Large intestine (tissue), 3 donors: ENCODE measurements at regions not wholly inside any gene's neighbourhood (a gene's known extent, or its start where the extent isn't known, plus 50 kb on each side); places are given as distances from the start of the nearest gene placed in this dataset.

Source experiments
- DNase-seq, 2 donors: peaks; one replicate each; pipeline versions ENCODE4 v3.0.0 to v3.0.0-alpha.2; 2013
- H3K27ac ChIP-seq: one replicate; pipeline ENCODE4 v1.5.1; 2013; ENCODE audit warnings: low read length
- H3K27me3 ChIP-seq: 2 replicates; pipeline ENCODE4 v1.6.1; 2013; ENCODE audit warnings: low read length; ENCODE audit not compliant: control insufficient read depth, insufficient read depth
- H3K36me3 ChIP-seq: 2 replicates; pipeline ENCODE4 v1.6.1; 2013; ENCODE audit warnings: low read length; ENCODE audit not compliant: control insufficient read depth, insufficient read depth
- H3K4me1 ChIP-seq: one replicate; pipeline ENCODE4 v1.6.1; 2013; ENCODE audit warnings: low read length; ENCODE audit not compliant: control insufficient read depth, insufficient read depth
- H3K4me3 ChIP-seq: one replicate; pipeline ENCODE4 v1.5.1; 2013; ENCODE audit warnings: low read length
- H3K9me3 ChIP-seq: one replicate; pipeline ENCODE4 v1.6.1; 2013; ENCODE audit warnings: mild to moderate bottlenecking, low read depth, low read length, moderate library complexity; ENCODE audit not compliant: control insufficient read depth
- WGBS: methylation state at CpG from one replicate; pipeline ENCODE4 v1.1.5; 2013; ENCODE audit warnings: low lambda C conversion rate; ENCODE audit not compliant: insufficient coverage; 5-methylcytosine and 5-hydroxymethylcytosine counted together

- no CpG with 5 or more reads among the region's 20 CpGs for WGBS
- H3K9me3 ChIP-seq: no peaks in the 10 kb centered on the region
- H3K36me3 ChIP-seq: no peaks in the 10 kb centered on the region
- H3K27ac ChIP-seq: no peak overlapping the region
- peaks cover 16% of the 10 kb centered on the region for H3K27me3 ChIP-seq
- H3K4me1 ChIP-seq: no peaks in the 10 kb centered on the region
- H3K4me3 ChIP-seq: no peak overlapping the region
- no peak for DNase-seq
These were observed 184.4 kb downstream of the TSHZ3 start for GRCh38 chr19:31164791-31165251.

GRCh38 chr19:31160336-31160926, 188.8 kb downstream of the TSHZ3 start:
- H3K27ac ChIP-seq: no peak overlapping the region
- H3K4me3 ChIP-seq: no peak overlapping the region
- no peaks in the 10 kb centered on the region for H3K9me3 ChIP-seq
- DNase-seq: no peak
- WGBS: 83% methylated on average over 1 of the region's 7 CpGs
- peaks cover 11% of the 10 kb centered on the region for H3K27me3 ChIP-seq
- no peaks in the 10 kb centered on the region for H3K4me1 ChIP-seq
- no peaks in the 10 kb centered on the region for H3K36me3 ChIP-seq

GRCh38 chr19:31154021-31154420, 195.2 kb downstream of the TSHZ3 start:
- no peak overlapping the region for H3K27ac ChIP-seq
- H3K4me3 ChIP-seq: no peak overlapping the region
- H3K27me3 ChIP-seq: no peaks in the 10 kb centered on the region
- H3K36me3 ChIP-seq: no peaks in the 10 kb centered on the region
- no peak for DNase-seq
- no peaks in the 10 kb centered on the region for H3K4me1 ChIP-seq
- WGBS: no CpG with 5 or more reads among the region's 1 CpG
- H3K9me3 ChIP-seq: no peaks in the 10 kb centered on the region

GRCh38 chr19:31152906-31153305, 196.3 kb downstream of the TSHZ3 start:
- Histone ChIP-seq H3K9me3 (no peaks in the 10 kb centered on the region), H3K27ac (no peak overlapping the region), H3K4me1 (no peaks in the 10 kb centered on the region), H3K27me3 (no peaks in the 10 kb centered on the region), H3K4me3 (no peak overlapping the region), H3K36me3 (no peaks in the 10 kb centered on the region)
- no peak for DNase-seq
- whole genome bisulfite sequencing: 100% methylated on average over 1 of the region's 3 CpGs

GRCh38 chr19:31149441-31149941, 199.7 kb downstream of the TSHZ3 start:
- Histone ChIP-seq H3K9me3 (no peaks in the 10 kb centered on the region), H3K27me3 (no peaks in the 10 kb centered on the region), H3K36me3 (no peaks in the 10 kb centered on the region), H3K4me1 (no peaks in the 10 kb centered on the region), H3K27ac (no peak overlapping the region), H3K4me3 (no peak overlapping the region)
- 80% methylated on average over 4 of the region's 23 CpGs for WGBS
- DNase-seq: no peak

GRCh38 chr19:31148671-31149070, 200.6 kb downstream of the TSHZ3 start:
- WGBS: no CpG with 5 or more reads among the region's 4 CpGs
- no peak overlapping the region for H3K27ac ChIP-seq
- DNase-seq: no peak

GRCh38 chr19:31147234-31147633, 202.0 kb downstream of the TSHZ3 start:
- no peaks in the 10 kb centered on the region for H3K27me3 ChIP-seq
- no CpG with 5 or more reads among the region's 2 CpGs for WGBS
- no peak overlapping the region for H3K27ac ChIP-seq
- DNase-seq: no peak
- no peaks in the 10 kb centered on the region for H3K9me3 ChIP-seq
- no peak overlapping the region for H3K4me3 ChIP-seq
- H3K36me3 ChIP-seq: no peaks in the 10 kb centered on the region
- no peaks in the 10 kb centered on the region for H3K4me1 ChIP-seq

More at GRCh38 chr19:31148671-31149070, 200.6 kb downstream of the TSHZ3 start:
- no peaks in the 10 kb centered on the region for H3K9me3 ChIP-seq
- H3K4me1 ChIP-seq: no peaks in the 10 kb centered on the region
- H3K27me3 ChIP-seq: no peaks in the 10 kb centered on the region
- no peak overlapping the region for H3K4me3 ChIP-seq
- no peaks in the 10 kb centered on the region for H3K36me3 ChIP-seq

GRCh38 chr19:31146546-31147183, 202.6 kb downstream of the TSHZ3 start:
- no peaks in the 10 kb centered on the region for H3K36me3 ChIP-seq
- DNase-seq: no peak
- no CpG with 5 or more reads among the region's 16 CpGs for WGBS
- H3K27ac ChIP-seq: no peak overlapping the region
- no peak overlapping the region for H3K4me3 ChIP-seq
- no peaks in the 10 kb centered on the region for H3K9me3 ChIP-seq
- no peaks in the 10 kb centered on the region for H3K4me1 ChIP-seq
- no peaks in the 10 kb centered on the region for H3K27me3 ChIP-seq

GRCh38 chr19:31146015-31146414, 203.2 kb downstream of the TSHZ3 start:
- H3K4me1 ChIP-seq: no peaks in the 10 kb centered on the region
- H3K4me3 ChIP-seq: no peak overlapping the region
- H3K9me3 ChIP-seq: no peaks in the 10 kb centered on the region
- H3K36me3 ChIP-seq: no peaks in the 10 kb centered on the region
- no peak overlapping the region for H3K27ac ChIP-seq
- no peaks in the 10 kb centered on the region for H3K27me3 ChIP-seq
- WGBS: no CpG with 5 or more reads among the region's 13 CpGs
- DNase-seq: no peak

GRCh38 chr19:31145007-31145406, 204.2 kb downstream of the TSHZ3 start:
- no peaks in the 10 kb centered on the region for H3K9me3 ChIP-seq
- 40% methylated on average over 1 of the region's 7 CpGs for WGBS
- no peak for DNase-seq

More at GRCh38 chr19:31145007-31145406, 204.2 kb downstream of the TSHZ3 start:
- Histone ChIP-seq H3K36me3 (no peaks in the 10 kb centered on the region), H3K4me3 (no peak overlapping the region), H3K27ac (no peak overlapping the region), H3K27me3 (no peaks in the 10 kb centered on the region), H3K4me1 (no peaks in the 10 kb centered on the region)
